Trophoblast cell (in vitro differentiated cells and primary cell): ENCODE measurements at regions not wholly inside any gene's neighbourhood (a gene's known extent, or its start where the extent isn't known, plus 50 kb on each side); places are given as distances from the start of the nearest gene placed in this dataset.
"Not testable (repeated sequence)": the region's sequence is repeated elsewhere in the genome, so short reads cannot be mapped to it uniquely, and the experiment has no call there.

Experiments used
- DNase-seq, 2 donors: peaks; one replicate each; pipeline ENCODE4 v3.0.0-alpha.2; 2016
- H2AFZ ChIP-seq: 2 replicates; pipeline ENCODE4 v1.6.1; 2013; ENCODE audit warnings: low read length, moderate library complexity, mild to moderate bottlenecking; ENCODE audit not compliant: insufficient read depth, poor library complexity
- H2AK5ac ChIP-seq: 2 replicates; pipeline ENCODE4 v1.6.1; 2013; ENCODE audit warnings: mild to moderate bottlenecking, low read length
- H2BK120ac ChIP-seq: 2 replicates; pipeline ENCODE4 v1.6.1; 2013; ENCODE audit warnings: low read length, mild to moderate bottlenecking, moderate library complexity; ENCODE audit not compliant: insufficient read depth, poor library complexity
- H2BK12ac ChIP-seq: 2 replicates; pipeline ENCODE4 v1.6.1; 2013; ENCODE audit warnings: mild to moderate bottlenecking, low read length, moderate library complexity
- H2BK5ac ChIP-seq: 2 replicates; pipeline ENCODE4 v1.6.1; 2013; ENCODE audit warnings: low read length, low read depth, moderate library complexity, mild to moderate bottlenecking; ENCODE audit not compliant: poor library complexity
- H3K14ac ChIP-seq: 2 replicates; pipeline ENCODE4 v1.6.1; 2013; ENCODE audit warnings: mild to moderate bottlenecking, low read length
- H3K18ac ChIP-seq: 2 replicates; pipeline ENCODE4 v1.6.1; 2013; ENCODE audit warnings: mild to moderate bottlenecking, low read length
- H3K23ac ChIP-seq: 2 replicates; pipeline ENCODE4 v1.6.1; 2013; ENCODE audit warnings: low read length
- H3K27ac ChIP-seq: 2 replicates; pipeline ENCODE4 v1.5.1; 2013; ENCODE audit warnings: low read depth, mild to moderate bottlenecking, inconsistent platforms, low read length, moderate library complexity
- H3K27me3 ChIP-seq: 2 replicates; pipeline ENCODE4 v1.6.1; 2013; ENCODE audit warnings: inconsistent platforms, mild to moderate bottlenecking, low read length, moderate library complexity; ENCODE audit not compliant: insufficient read depth
- H3K36me3 ChIP-seq, 2 experiments: 1 replicate in 1 of 2; 2 replicates in 1 of 2; pipeline ENCODE4 v1.6.1; 2013; ENCODE audit warnings: low read length in 2 of 2, mild to moderate bottlenecking in 2 of 2, moderate library complexity in 1 of 2; ENCODE audit not compliant: insufficient read depth in 2 of 2, control insufficient read depth in 1 of 2
- H3K4ac ChIP-seq: 2 replicates; pipeline ENCODE4 v1.6.1; 2013; ENCODE audit warnings: low read depth, mild to moderate bottlenecking, low read length, moderate library complexity
- H3K4me1 ChIP-seq, 2 experiments: 1 replicate in 1 of 2; 2 replicates in 1 of 2; pipeline ENCODE4 v1.6.1; 2013; ENCODE audit warnings: low read length in 2 of 2, mild to moderate bottlenecking in 2 of 2, moderate library complexity in 1 of 2; ENCODE audit not compliant: insufficient read depth in 2 of 2, control insufficient read depth in 1 of 2
- H3K4me2 ChIP-seq: 2 replicates; pipeline ENCODE4 v1.6.1; 2013; ENCODE audit warnings: inconsistent platforms, mild to moderate bottlenecking, low read length, moderate library complexity
- H3K4me3 ChIP-seq: 2 replicates; pipeline ENCODE4 v1.5.1; 2013; ENCODE audit warnings: mild to moderate bottlenecking, low read depth, low read length, inconsistent platforms
- H3K79me1 ChIP-seq: one replicate; pipeline ENCODE4 v1.6.1; 2013; ENCODE audit warnings: low read length
- H3K79me2 ChIP-seq: 2 replicates; pipeline ENCODE4 v1.6.1; 2013; ENCODE audit warnings: low read length, mild to moderate bottlenecking; ENCODE audit not compliant: control insufficient read depth, insufficient read depth, poor library complexity
- H3K9ac ChIP-seq: 2 replicates; pipeline ENCODE4 v1.6.1; 2013; ENCODE audit warnings: mild to moderate bottlenecking, low read length
- H3K9me3 ChIP-seq: 2 replicates; pipeline ENCODE4 v1.6.1; 2013; ENCODE audit warnings: low read depth, mild to moderate bottlenecking, control low read depth, inconsistent platforms, low read length; ENCODE audit not compliant: insufficient read depth
- H4K12ac ChIP-seq: 2 replicates; pipeline ENCODE4 v1.6.1; 2013; ENCODE audit warnings: low read depth, mild to moderate bottlenecking, low read length, moderate library complexity
- H4K8ac ChIP-seq: 2 replicates; pipeline ENCODE4 v1.6.1; 2013; ENCODE audit warnings: low read depth, mild to moderate bottlenecking, low read length, moderate library complexity
- H4K91ac ChIP-seq: one replicate; pipeline ENCODE4 v1.6.1; 2013; ENCODE audit warnings: low read depth, mild to moderate bottlenecking, low read length, moderate library complexity
- WGBS: extraction: QIAGEN DNeasy Blood & Tissue Kit; methylation state at CpG from one replicate; pipeline ENCODE4 v1.1.7; 2013; ENCODE audit warnings: missing lambda C conversion rate; ENCODE audit not compliant: insufficient read length, insufficient coverage; ENCODE audit errors: extremely low coverage; 5-methylcytosine and 5-hydroxymethylcytosine counted together

- WGBS: no CpG with 5 or more reads among the region's 5 CpGs
- DNase-seq: no peak
Measured at GRCh38 chr12:127981875-127982274, 285.1 kb upstream of the TMEM132C start.

GRCh38 chr12:127983213-127983791, 283.7 kb upstream of the TMEM132C start:
- not testable (repeated sequence) for H4K91ac ChIP-seq, H3K36me3 ChIP-seq, H4K8ac ChIP-seq, H2AK5ac ChIP-seq, H3K18ac ChIP-seq, H3K14ac ChIP-seq, H3K23ac ChIP-seq, H3K27me3 ChIP-seq, H3K4ac ChIP-seq, H2BK120ac ChIP-seq, H3K4me1 ChIP-seq, H2AFZ ChIP-seq, H3K4me3 ChIP-seq, H4K12ac ChIP-seq, DNase-seq, H2BK5ac ChIP-seq, H3K79me2 ChIP-seq, H3K79me1 ChIP-seq, H2BK12ac ChIP-seq, H3K9me3 ChIP-seq, H3K9ac ChIP-seq, H3K27ac ChIP-seq, H3K4me2 ChIP-seq
- WGBS: no CpG with 5 or more reads among the region's 50 CpGs

More at GRCh38 chr12:127981875-127982274, 285.1 kb upstream of the TMEM132C start:
- H4K12ac ChIP-seq: no peak overlapping the region
- H3K36me3 ChIP-seq: no peaks in the 10 kb centered on the region
- H2BK12ac ChIP-seq: no peak overlapping the region
- H4K91ac ChIP-seq: no peak overlapping the region
- no peak overlapping the region for H3K14ac ChIP-seq
- no peak overlapping the region for H4K8ac ChIP-seq
- H3K27ac ChIP-seq: no peak overlapping the region
- no peak overlapping the region for H2BK5ac ChIP-seq
- no peak overlapping the region for H3K4me2 ChIP-seq
- no peak overlapping the region for H2AK5ac ChIP-seq
- no peak overlapping the region for H3K23ac ChIP-seq
- H2AFZ ChIP-seq: no peak overlapping the region
- H3K79me2 ChIP-seq: no peaks in the 10 kb centered on the region
- no peak overlapping the region for H3K9ac ChIP-seq
- no peak overlapping the region for H3K18ac ChIP-seq
- H3K27me3 ChIP-seq: no peaks in the 10 kb centered on the region
- no peak overlapping the region for H3K4me3 ChIP-seq
- H2BK120ac ChIP-seq: no peak overlapping the region
- no peak overlapping the region for H3K4ac ChIP-seq
- no peaks in the 10 kb centered on the region for H3K79me1 ChIP-seq
- no peaks in the 10 kb centered on the region for H3K9me3 ChIP-seq
- H3K4me1 ChIP-seq: peaks cover under 1 to 2% of the 10 kb centered on the region in 2 experiments

DNA sequence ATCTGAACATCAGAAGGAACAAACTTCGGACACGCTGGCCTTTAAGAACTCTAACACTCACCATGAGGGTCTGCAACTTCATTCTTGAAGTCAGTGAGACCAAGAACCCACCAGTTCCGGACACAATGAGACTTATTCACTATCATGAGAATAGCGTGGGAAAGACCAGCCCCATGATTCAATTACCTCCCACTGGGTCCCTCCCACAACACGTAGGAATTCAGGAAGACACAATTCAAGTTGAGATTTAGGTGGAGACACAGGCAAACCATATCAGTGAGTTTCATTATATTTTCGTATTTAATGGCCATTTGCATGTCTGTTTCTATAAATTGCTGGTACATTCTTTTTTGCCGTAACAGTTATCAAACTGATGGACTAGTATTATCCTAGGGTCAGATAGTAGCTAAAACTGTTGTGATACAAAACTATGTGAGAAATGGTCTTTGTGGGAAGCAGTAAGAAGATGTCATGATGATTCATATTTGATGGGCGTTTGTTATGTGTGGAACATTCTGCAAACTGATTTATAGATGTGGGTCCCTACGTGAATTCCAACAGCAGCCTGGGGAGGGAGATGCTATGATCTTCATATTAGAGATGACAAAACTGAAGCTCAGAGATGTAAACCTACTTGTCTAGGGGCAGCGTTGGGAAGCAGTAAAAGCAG, 282.4 kb upstream of the TMEM132C start:
- H3K9me3 ChIP-seq: no peaks in the 10 kb centered on the region
- no peak overlapping the region for H4K8ac ChIP-seq
- H3K23ac ChIP-seq: no peak overlapping the region
- H3K4ac ChIP-seq: no peak overlapping the region
- H3K9ac ChIP-seq: no peak overlapping the region
- H3K4me2 ChIP-seq: no peak overlapping the region
- no peak overlapping the region for H4K12ac ChIP-seq
- peaks cover 2 to 4% of the 10 kb centered on the region in 2 experiments for H3K4me1 ChIP-seq
- no peak overlapping the region for H2AFZ ChIP-seq
- no peaks in the 10 kb centered on the region for H3K79me2 ChIP-seq
- H3K4me3 ChIP-seq: no peak overlapping the region
- no peak overlapping the region for H2BK5ac ChIP-seq
- H2BK120ac ChIP-seq: no peak overlapping the region
- no peaks in the 10 kb centered on the region for H3K79me1 ChIP-seq
- WGBS: no CpG with 5 or more reads among the region's 10 CpGs
- H3K14ac ChIP-seq: no peak overlapping the region
- no peak for DNase-seq
- H3K36me3 ChIP-seq: no peaks in the 10 kb centered on the region
- H2AK5ac ChIP-seq: no peak overlapping the region
- no peak overlapping the region for H3K27ac ChIP-seq
- H2BK12ac ChIP-seq: no peak overlapping the region
- no peaks in the 10 kb centered on the region for H3K27me3 ChIP-seq
- H3K18ac ChIP-seq: no peak overlapping the region
- no peak overlapping the region for H4K91ac ChIP-seq

DNA sequence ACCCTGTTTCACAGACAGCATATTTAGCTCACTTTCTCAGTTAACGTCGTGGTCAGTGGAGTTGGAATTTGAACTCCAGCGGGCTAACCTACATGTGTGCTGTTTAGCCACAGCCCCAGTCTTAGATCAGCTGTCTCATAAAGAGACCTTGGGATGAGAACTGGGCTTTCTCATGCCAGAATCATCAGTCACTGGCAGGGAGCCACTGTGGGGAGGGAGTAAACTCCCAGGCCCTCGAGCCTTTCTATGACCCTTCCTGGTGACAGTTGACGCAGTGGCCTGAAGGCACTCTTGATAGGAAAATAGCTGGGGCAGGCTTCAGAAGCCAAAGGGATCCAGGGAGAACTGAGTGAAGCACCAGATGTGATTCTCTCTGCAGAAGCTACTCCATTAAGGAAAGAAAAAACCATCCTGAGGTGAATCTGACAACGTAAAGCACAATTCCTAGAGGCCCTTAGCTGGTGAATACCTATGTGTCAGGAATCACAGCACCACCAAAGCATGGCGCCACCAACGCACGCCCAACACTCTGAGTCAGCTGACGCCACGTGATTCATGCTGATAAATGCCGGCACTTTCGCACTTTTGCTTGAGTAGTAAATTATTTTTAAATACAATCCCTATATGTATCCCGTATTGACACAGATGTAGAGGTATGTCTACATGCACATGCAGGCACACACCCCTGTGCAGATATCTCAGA, 279.6 kb upstream of the TMEM132C start:
- Histone ChIP-seq H4K8ac (no peak overlapping the region), H3K18ac (no peak overlapping the region), H3K4ac (no peak overlapping the region), H3K79me2 (no peaks in the 10 kb centered on the region), H3K23ac (no peak overlapping the region), H3K9ac (no peak overlapping the region), H2BK120ac (no peak overlapping the region), H3K9me3 (peaks cover 8% of the 10 kb centered on the region), H3K36me3 (no peaks in the 10 kb centered on the region), H3K4me3 (no peak overlapping the region), H2AK5ac (no peak overlapping the region), H3K27ac (no peak overlapping the region), H2BK5ac (no peak overlapping the region), H4K12ac (no peak overlapping the region), H3K14ac (no peak overlapping the region), H2AFZ (no peak overlapping the region), H4K91ac (no peak overlapping the region), H3K4me1 (peaks cover 2 to 4% of the 10 kb centered on the region in 2 experiments), H3K27me3 (no peaks in the 10 kb centered on the region), H3K79me1 (no peaks in the 10 kb centered on the region), H3K4me2 (no peak overlapping the region), H2BK12ac (no peak overlapping the region)
- no peak for DNase-seq
- no CpG with 5 or more reads among the region's 14 CpGs for WGBS
